GM21423 (cell line): ENCODE measurements at regions not wholly inside any gene's neighbourhood (a gene's known extent, or its start where the extent isn't known, plus 50 kb on each side); places are given as distances from the start of the nearest gene placed in this dataset.

Experiments
- ATAC-seq: cut with Tn5 transposase; IDR thresholded peaks from one replicate; pipeline ENCODE4 v1.9.1; 2021; ENCODE audit warnings: mild to moderate bottlenecking, moderate library complexity; ENCODE audit not compliant: unreplicated experiment

- no peak for ATAC-seq
Measured at GRCh38 chr2:195413422-195413821, 243.6 kb upstream of the SLC39A10 start.

DNA sequence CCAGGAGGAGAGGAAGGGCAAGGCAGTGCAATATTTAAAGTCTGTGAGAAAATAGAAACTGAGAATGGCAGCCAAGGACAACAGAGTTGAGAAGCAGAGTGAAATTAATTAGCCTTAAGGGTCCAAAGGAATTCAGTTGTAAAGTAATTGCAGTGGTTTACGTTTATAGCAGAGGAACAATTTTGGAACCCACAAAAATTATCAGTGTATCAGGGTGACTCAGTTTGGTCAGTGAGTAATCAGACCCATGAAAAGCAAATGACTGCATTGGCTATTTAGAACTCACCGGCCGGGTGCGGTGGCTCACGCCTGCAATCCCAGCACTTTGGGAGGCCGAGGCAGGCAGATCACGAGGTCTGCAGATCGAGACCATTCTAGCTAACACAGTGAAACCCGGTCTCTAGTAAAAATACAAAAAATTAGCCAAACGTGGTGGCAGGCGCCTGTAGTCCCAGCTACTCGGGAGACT lies 245.8 kb upstream of the SLC39A10 start:
- ATAC-seq, result no peak

- ATAC-seq, result peak; percentile 63
Measured at GRCh38 chr2:195410074-195410671, 246.9 kb upstream of the SLC39A10 start.

DNA sequence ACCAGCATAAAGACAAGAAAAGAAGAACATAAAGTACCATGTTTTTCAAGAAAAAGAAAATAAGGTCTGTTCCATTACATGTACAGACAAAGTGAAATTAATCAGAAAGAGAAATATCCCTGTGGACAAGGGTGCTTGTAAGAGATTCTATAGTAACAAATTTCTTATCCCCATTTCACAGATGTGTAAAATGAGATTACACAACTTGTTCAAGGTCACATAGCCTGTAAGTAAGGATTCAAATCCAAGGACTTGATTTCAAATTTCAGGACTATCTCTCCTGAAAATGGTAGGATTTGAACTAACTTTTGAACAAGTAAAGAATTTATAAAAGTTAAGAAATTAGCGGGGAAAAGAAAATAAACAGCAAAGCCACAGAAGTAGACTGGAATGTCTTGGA lies 248.2 kb upstream of the SLC39A10 start:
- ATAC-seq, result no peak

GRCh38 chr2:195408196-195408595 lies 248.8 kb upstream of the SLC39A10 start:
- ATAC-seq, result no peak

- ATAC-seq, result no peak
Measured at GRCh38 chr2:195407783-195408182, 249.2 kb upstream of the SLC39A10 start.

DNA sequence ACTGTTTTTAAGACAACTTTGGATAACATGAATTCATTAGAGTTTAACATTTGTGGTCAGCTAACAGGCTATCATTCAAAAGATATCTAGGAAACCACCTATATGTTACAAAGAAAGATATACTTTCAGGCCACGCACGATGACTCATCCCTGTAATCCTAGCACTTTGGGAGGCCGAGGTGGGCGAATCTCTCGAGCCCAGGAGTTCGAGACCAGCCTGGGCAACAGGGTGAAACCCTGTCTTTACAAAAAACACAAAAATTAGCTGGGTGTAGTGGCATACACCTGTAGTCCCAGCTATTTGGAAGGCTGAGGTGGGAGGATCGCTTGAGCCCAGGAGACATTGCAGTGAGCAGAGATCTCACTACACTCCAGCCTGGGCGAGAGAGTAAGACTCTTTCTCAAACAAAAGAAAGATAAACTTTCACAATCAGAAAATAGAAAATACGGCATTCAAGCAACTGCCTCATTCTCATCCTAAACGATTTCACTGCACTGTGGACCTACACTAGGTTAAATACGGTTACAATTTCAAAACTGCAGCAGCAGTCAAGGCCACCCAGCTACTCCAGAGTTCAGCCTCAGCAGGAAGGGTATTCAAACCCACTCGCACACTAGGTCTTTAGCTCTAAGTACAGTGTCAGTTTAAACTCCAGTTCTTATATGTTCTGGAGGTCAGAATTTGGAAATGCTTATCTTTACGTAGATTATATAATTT lies 250.0 kb upstream of the SLC39A10 start:
- no peak for ATAC-seq

DNA sequence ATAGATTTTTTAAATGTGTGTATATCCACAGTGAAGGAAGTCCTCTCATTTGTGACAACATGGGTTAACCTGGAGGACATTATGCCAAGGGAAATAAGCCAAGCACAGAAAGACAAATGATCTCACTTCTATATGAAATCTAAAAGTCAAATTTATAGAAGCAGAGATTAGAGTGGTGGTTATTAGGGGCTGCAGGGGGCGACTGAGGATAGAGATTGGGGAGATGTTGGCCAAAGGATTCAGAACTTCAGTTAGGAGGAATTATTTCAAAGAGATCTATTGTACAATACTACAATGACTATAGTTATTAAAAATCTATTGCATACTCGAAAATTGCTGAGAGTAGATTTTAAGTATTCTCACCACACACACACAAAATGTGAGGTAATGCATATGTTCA lies 252.4 kb upstream of the SLC39A10 start:
- no peak for ATAC-seq

DNA sequence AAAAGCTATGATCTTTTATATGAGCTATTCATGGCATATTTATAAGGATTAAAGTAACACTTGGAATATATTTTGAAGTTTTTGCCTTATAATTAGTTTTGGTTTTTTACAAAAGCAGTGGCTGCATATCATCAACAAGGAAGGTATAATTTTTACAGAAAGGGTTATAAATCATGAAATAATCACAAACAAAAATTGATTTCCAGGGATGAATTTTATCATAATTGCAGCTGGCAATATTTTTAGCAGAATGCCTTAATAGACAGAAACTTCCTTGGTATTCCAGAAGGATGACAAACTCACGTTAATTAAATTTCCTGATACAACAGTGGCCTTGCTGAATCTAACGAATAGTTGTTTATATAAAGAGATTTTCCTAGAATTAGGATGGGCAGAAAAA lies 260.5 kb upstream of the SLC39A10 start:
- ATAC-seq, result no peak

DNA sequence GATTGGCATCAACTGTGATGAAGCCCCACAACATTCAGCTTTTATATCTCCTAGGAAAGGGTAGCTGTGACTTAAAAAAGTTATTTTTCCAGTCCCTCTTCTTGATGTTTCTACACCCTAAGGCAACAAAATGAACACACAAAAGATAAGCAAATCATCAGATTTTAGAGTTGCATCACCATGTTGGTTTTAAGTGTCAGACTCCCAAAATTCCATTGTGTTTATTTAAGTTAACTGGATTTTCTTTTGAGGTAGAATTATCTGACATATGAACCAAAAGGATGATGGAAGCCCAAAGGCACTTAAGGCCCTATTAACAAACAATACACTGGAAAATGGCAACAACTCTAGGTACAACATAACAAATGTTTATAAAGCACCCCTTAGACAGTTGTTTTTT lies 261.7 kb upstream of the SLC39A10 start:
- ATAC-seq, result no peak

GRCh38 chr2:195392446-195393336 lies 264.3 kb upstream of the SLC39A10 start:
- peak; percentile 65 for ATAC-seq

- ATAC-seq, result no peak
Measured at GRCh38 chr2:195390686-195391321, 266.2 kb upstream of the SLC39A10 start.

DNA sequence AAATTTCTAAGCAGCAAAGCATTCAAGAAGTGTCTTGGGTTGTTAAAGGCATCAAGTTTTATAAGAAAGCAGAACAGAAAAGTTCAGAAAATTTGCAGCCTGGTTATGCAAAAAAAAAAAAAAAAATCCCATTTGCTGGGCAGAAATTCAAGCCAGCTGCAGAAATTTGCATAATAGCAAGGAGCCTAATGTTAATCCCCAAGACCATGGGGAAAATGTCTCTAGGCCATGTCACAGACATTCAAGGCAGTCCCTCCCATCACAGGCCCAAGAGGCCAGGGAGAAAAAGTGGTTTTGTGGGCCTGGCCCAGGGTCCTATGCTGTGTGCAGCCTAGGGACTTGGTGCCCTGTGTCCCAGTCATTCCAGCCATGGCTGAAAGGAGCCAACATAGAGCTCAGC lies 269.0 kb upstream of the SLC39A10 start:
- ATAC-seq, result no peak

- ATAC-seq, result no peak
Measured at GRCh38 chr2:195382186-195382585, 274.8 kb upstream of the SLC39A10 start.

DNA sequence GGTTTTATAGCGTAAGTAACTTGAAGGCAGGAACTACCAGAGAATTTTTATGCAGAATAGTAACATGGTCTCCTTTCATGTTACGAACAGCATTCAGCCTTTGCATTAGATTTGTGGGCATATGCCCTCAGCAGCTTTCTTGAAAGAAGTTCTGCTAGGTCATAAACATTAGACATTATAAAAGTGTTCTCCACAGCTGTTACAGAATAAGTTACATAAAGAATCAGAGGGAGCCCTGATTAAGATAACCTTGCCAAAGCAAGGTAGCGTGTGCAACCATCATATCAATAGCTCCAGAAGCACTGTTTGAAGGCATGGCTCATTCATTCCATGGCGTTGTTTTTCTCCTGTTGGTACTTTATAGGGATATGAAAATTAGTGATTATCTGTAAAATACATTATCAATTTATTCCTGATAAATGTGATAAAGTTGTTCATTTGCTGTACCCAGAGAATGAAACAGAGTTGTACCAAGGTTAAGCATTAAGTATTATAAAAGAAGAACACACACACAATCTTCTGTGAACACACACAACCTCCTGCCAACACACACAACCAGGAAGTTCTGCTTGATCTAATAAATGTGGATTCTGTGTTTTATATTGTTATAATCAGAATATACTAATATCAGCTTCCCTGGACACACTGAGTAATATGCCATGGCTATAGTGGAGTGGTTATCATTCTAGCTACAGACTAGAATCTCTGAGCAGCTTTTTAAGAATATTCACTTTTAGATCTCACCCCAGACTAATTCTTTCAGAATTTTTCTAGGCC lies 286.7 kb upstream of the SLC39A10 start:
- no peak for ATAC-seq

DNA sequence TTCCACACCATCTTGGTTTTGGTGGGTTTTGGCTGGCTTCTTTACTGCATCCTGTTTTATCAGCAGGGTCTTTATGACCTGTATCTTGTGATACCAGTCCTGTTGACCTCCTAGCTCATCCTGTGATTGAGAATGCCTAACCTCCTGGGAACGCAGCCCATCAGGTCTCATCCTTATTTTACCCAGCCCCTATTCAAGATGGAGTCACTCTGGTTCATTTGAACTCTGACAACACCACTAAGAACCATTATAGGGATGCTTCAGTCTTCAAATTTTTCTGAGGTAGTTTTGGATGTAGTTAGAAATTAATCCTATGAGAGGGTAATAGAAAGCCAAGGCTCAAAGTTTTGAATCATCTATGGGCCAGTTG lies 287.8 kb upstream of the SLC39A10 start:
- no peak for ATAC-seq

GRCh38 chr2:195368249-195369217 lies 288.5 kb upstream of the SLC39A10 start:
- no peak for ATAC-seq

- ATAC-seq, result no peak
Measured at GRCh38 chr2:195367809-195368208, 289.2 kb upstream of the SLC39A10 start.
